KMS-11 (cell line): ENCODE measurements at regions not wholly inside any gene's neighbourhood (a gene's known extent, or its start where the extent isn't known, plus 50 kb on each side); places are given as distances from the start of the nearest gene placed in this dataset.

ENCODE experiments used
- H2AFZ ChIP-seq: fragments of 200-600 bp; sonication (generic); 2 replicates; pipeline ENCODE4 v1.6.1; 2016; ENCODE audit warnings: antibody characterized with exemption, mixed run types, low read depth
- H3K27ac ChIP-seq: fragments of 200-600 bp; sonication (generic); 2 replicates; pipeline ENCODE4 v1.6.1; 2016; ENCODE audit warnings: mild to moderate bottlenecking, mixed run types
- H3K27me3 ChIP-seq: fragments of 200-600 bp; sonication (generic); 2 replicates; pipeline ENCODE4 v1.6.1; 2017; ENCODE audit warnings: mild to moderate bottlenecking, low read depth, mixed run types, moderate library complexity; ENCODE audit not compliant: insufficient read depth
- H3K36me3 ChIP-seq: fragments of 200-600 bp; sonication (generic); 2 replicates; pipeline ENCODE4 v1.6.1; 2017; ENCODE audit warnings: mild to moderate bottlenecking, mixed run types; ENCODE audit not compliant: insufficient read depth
- H3K4me1 ChIP-seq: fragments of 200-600 bp; sonication (generic); 2 replicates; pipeline ENCODE4 v1.6.1; 2016; ENCODE audit warnings: mild to moderate bottlenecking, low read depth, mixed run types; ENCODE audit not compliant: poor library complexity, severe bottlenecking
- H3K4me2 ChIP-seq: fragments of 200-600 bp; sonication (generic); 2 replicates; pipeline ENCODE4 v1.7.0; 2016; ENCODE audit warnings: mild to moderate bottlenecking, mixed run types
- H3K4me3 ChIP-seq: fragments of 200-600 bp; sonication (generic); IDR thresholded peaks from 2 replicates; pipeline ENCODE4 v1.6.1; 2017; ENCODE audit warnings: low read depth, low read length, mixed read lengths; ENCODE audit not compliant: insufficient read depth
- H3K79me2 ChIP-seq: fragments of 200-600 bp; sonication (generic); 2 replicates; pipeline ENCODE4 v1.6.1; 2016; ENCODE audit warnings: low read depth, mixed run types; ENCODE audit not compliant: insufficient read depth
- H3K9ac ChIP-seq: fragments of 200-600 bp; sonication (generic); 2 replicates; pipeline ENCODE4 v1.6.1; 2016; ENCODE audit warnings: mild to moderate bottlenecking, mixed run types
- H4K20me1 ChIP-seq: fragments of 200-600 bp; sonication (generic); 2 replicates; pipeline ENCODE4 v1.6.1; 2016; ENCODE audit warnings: mild to moderate bottlenecking, mixed run types; ENCODE audit not compliant: insufficient read depth
- TF ChIP-seq, protein P1 (sequence below): fragments of 200-600 bp; sonication (generic); conservative IDR thresholded peaks from 2 replicates; pipeline ENCODE4 v1.6.1; 2017; ENCODE audit warnings: low read depth, mild to moderate bottlenecking, antibody characterized with exemption, low read length, moderate library complexity, mixed read lengths

DNA sequence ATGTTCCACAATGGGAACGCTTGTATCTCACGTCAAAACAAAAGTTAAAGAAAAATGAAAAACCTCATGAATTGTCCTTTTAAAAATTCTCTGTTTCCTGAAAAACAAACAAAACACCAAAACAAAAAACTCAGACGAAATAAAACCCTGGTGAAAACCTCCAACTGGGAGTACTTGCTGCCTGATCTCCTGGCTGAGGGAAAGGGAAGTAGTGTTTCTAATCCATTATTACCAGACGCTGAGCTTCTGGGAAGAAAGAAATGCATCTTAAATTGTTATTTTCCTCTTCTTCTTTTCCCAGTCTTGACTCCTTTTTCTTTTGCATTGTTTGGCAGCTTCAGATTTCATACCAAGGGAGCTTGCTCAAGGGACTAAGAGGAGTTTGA, 243.2 kb upstream of the RGMA start:
- TF ChIP-seq, protein P1, sequence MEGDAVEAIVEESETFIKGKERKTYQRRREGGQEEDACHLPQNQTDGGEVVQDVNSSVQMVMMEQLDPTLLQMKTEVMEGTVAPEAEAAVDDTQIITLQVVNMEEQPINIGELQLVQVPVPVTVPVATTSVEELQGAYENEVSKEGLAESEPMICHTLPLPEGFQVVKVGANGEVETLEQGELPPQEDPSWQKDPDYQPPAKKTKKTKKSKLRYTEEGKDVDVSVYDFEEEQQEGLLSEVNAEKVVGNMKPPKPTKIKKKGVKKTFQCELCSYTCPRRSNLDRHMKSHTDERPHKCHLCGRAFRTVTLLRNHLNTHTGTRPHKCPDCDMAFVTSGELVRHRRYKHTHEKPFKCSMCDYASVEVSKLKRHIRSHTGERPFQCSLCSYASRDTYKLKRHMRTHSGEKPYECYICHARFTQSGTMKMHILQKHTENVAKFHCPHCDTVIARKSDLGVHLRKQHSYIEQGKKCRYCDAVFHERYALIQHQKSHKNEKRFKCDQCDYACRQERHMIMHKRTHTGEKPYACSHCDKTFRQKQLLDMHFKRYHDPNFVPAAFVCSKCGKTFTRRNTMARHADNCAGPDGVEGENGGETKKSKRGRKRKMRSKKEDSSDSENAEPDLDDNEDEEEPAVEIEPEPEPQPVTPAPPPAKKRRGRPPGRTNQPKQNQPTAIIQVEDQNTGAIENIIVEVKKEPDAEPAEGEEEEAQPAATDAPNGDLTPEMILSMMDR, result no peak
- Histone ChIP-seq H3K27ac (no peak overlapping the region), H3K79me2 (no peaks in the 10 kb centered on the region), H3K4me2 (no peak overlapping the region), H3K36me3 (no peaks in the 10 kb centered on the region), H3K27me3 (no peaks in the 10 kb centered on the region), H3K4me1 (no peaks in the 10 kb centered on the region), H4K20me1 (no peaks in the 10 kb centered on the region), H3K9ac (no peak overlapping the region), H3K4me3 (no peak overlapping the region), H2AFZ (no peak overlapping the region)

DNA sequence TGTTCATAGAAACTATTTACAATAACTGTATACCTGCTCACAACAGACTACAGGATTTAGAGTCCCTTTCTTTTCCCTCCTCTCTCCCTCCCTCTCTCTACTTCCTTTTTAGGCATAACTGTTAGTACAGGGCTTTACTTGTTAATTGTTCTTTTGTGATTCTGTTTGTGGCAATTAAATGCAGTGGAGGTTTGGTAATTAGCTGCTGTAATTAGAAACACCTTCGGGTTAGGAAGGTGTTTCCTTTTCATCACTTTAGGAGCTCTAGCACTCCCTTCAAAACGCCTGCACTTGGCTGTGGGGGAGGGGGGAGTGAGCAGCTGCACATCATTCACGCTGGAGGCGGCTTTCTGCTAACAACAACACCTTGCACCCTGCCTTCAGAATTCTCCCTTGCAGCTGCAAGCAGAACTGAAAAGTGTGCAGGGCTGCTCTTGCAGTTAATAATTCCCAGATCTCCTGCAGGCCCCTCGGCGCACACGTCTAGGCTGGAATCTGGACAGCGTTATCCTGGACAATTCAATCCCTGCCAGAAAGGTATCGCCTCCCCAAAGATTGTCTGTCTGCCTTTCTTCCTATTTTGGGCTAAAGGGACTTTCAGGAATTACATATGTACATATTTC, 242.6 kb upstream of the RGMA start:
- H3K36me3 ChIP-seq, result no peaks in the 10 kb centered on the region
- H3K4me2 ChIP-seq, result no peak overlapping the region
- no peak overlapping the region for H3K4me3 ChIP-seq
- no peak overlapping the region for H3K9ac ChIP-seq
- TF ChIP-seq, protein P1, result no peak
- no peak overlapping the region for H2AFZ ChIP-seq
- no peaks in the 10 kb centered on the region for H4K20me1 ChIP-seq
- no peak overlapping the region for H3K27ac ChIP-seq
- H3K27me3 ChIP-seq, result no peaks in the 10 kb centered on the region
- H3K4me1 ChIP-seq, result no peaks in the 10 kb centered on the region
- H3K79me2 ChIP-seq, result no peaks in the 10 kb centered on the region

DNA sequence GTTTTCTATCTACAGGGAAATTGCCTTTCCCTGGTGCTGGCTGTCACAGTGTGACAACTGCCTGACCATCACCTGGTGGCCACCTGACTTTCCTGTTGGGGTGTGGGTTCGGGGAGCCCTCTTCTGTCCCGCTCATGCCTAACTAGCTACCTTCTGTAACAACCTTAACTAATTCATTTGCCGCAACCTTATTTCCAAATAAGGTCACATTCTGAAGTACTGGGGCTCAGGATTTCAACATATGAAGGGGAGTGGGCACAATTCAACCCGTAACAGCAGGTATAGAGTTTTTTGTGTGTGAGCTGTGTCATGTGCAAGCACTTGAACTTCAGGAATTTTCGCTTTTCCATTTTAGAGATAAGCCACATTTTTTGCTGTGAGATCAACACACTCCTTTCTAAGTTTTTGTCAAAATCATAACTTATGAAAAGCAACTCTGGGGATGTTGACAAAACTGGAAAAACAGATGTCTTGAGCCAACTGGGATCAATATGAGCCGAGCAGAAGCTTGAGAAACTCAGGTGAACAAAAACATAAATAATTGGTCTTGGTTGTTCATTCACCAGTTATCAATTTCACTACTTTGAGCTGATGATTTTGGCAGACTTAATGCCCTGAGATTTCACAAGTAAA, 242.0 kb upstream of the RGMA start:
- Histone ChIP-seq H4K20me1 (no peaks in the 10 kb centered on the region), H3K4me1 (no peaks in the 10 kb centered on the region), H3K4me3 (no peak overlapping the region), H2AFZ (no peak overlapping the region), H3K4me2 (no peak overlapping the region), H3K27ac (no peak overlapping the region), H3K27me3 (no peaks in the 10 kb centered on the region), H3K36me3 (no peaks in the 10 kb centered on the region), H3K79me2 (no peaks in the 10 kb centered on the region), H3K9ac (no peak overlapping the region)
- TF ChIP-seq, protein P1, result no peak

DNA sequence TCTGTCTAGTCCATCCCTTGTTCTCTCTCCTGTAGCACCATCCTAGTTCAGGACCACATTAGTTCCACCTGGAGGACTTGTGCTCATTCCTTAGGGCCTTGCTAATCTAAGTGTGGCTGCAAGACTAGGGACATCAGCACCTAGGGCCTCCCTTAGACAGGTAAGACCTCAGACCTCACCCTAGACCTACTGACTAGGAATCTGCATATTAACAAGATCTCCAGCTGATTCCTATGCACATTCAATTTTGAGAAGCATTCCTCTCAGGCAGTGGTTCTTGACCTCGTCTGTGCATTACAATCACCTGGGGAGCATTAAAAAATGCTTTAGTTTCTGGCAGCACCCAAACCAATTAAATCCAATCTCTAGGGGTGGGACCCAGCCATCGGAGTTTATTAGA, 238.4 kb upstream of the RGMA start:
- no peak overlapping the region for H3K27ac ChIP-seq
- H3K9ac ChIP-seq, result no peak overlapping the region
- TF ChIP-seq, protein P1, result no peak
- H3K4me2 ChIP-seq, result no peak overlapping the region
- H3K4me3 ChIP-seq, result no peak overlapping the region
- no peaks in the 10 kb centered on the region for H4K20me1 ChIP-seq
- no peak overlapping the region for H2AFZ ChIP-seq
- H3K36me3 ChIP-seq, result no peaks in the 10 kb centered on the region
- no peaks in the 10 kb centered on the region for H3K4me1 ChIP-seq
- H3K27me3 ChIP-seq, result no peaks in the 10 kb centered on the region
- H3K79me2 ChIP-seq, result no peaks in the 10 kb centered on the region
